ENCODE measurements at regions not wholly inside any gene's neighbourhood (a gene's known extent, or its start where the extent isn't known, plus 50 kb on each side); places are given as distances from the start of the nearest gene placed in this dataset.

GRCh38 chr9:110126986-110127864, 80.7 kb downstream of the C9orf152 start (continued):
- peak in 1 of 2 experiments; percentile 65; a peak in 2 of 4 replicates for TF ChIP-seq MAFK (conservative IDR thresholded peaks at IDR 0.05 in 1 of 2, IDR thresholded peaks at IDR 0.05 in 1 of 2; ENCODE audit: low read length in 2 of 2)
- TF ChIP-seq TGIF2 (CRISPR knock-in tag; IDR thresholded peaks at IDR 0.05): peak; percentile 81
- 0 out of 2 replicates have a peak, but pooled peaks have one; percentile 13 for TF ChIP-seq KDM2A (CRISPR knock-in tag; IDR thresholded peaks at IDR 0.05; ENCODE audit: borderline replicate concordance, low read depth)
- TF ChIP-seq ZNF746 (CRISPR knock-in tag; IDR thresholded peaks at IDR 0.05): peak; percentile 35; the same call in 1 of the 2 replicates
- no peak for TF ChIP-seq CAMTA2 (CRISPR knock-in tag; IDR thresholded peaks at IDR 0.05; ENCODE audit: borderline replicate concordance)
- peak; percentile 68; the same call in 1 of the 2 replicates for TF ChIP-seq SRY (CRISPR knock-in tag; IDR thresholded peaks at IDR 0.05)
- peak; percentile 74 for TF ChIP-seq ZFY (CRISPR knock-in tag; IDR thresholded peaks at IDR 0.05)
- TF ChIP-seq, protein P1, sequence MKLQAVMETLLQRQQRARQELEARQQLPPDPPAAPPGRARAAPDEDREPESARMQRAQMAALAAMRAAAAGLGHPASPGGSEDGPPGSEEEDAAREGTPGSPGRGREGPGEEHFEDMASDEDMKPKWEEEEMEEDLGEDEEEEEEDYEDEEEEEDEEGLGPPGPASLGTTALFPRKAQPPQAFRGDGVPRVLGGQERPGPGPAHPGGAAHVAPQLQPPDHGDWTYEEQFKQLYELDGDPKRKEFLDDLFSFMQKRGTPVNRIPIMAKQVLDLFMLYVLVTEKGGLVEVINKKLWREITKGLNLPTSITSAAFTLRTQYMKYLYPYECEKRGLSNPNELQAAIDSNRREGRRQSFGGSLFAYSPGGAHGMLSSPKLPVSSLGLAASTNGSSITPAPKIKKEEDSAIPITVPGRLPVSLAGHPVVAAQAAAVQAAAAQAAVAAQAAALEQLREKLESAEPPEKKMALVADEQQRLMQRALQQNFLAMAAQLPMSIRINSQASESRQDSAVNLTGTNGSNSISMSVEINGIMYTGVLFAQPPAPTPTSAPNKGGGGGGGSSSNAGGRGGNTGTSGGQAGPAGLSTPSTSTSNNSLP (IDR thresholded peaks at IDR 0.05; ENCODE audit: low read depth, low read length): no peak
- TF ChIP-seq SMAD1 (CRISPR knock-in tag; IDR thresholded peaks at IDR 0.05; ENCODE audit: borderline replicate concordance, low read depth): 0 out of 2 replicates have a peak, but pooled peaks have one; percentile 60
- TF ChIP-seq ZNF543 (CRISPR knock-in tag; IDR thresholded peaks at IDR 0.05): peak; percentile 29; the same call in 1 of the 2 replicates
- no peak for TF ChIP-seq LCORL (IDR thresholded peaks at IDR 0.05)
- 0 out of 2 replicates have a peak, but pooled peaks have one; percentile 19 for TF ChIP-seq LCORL (CRISPR knock-in tag; IDR thresholded peaks at IDR 0.05)
- peak; percentile 42; the same call in 1 of the 2 replicates for TF ChIP-seq RXRB (CRISPR knock-in tag; IDR thresholded peaks at IDR 0.05; ENCODE audit: borderline replicate concordance)
- TF ChIP-seq HMG20A (CRISPR knock-in tag; IDR thresholded peaks at IDR 0.05; ENCODE audit: borderline replicate concordance): 0 out of 2 replicates have a peak, but pooled peaks have one; percentile 12
- peak; percentile 25; the same call in 1 of the 2 replicates for TF ChIP-seq RCOR2 (CRISPR knock-in tag; IDR thresholded peaks at IDR 0.05)
- peak; percentile 62 for TF ChIP-seq GABPB1 (CRISPR knock-in tag; IDR thresholded peaks at IDR 0.05)
- peak; percentile 12; the same call in 1 of the 2 replicates for TF ChIP-seq SMC3 (IDR thresholded peaks at IDR 0.05; ENCODE audit: low read length)
- TF ChIP-seq ZNF770 (CRISPR knock-in tag; IDR thresholded peaks at IDR 0.05): peak; percentile 94
- TF ChIP-seq ZNF124 (CRISPR knock-in tag; IDR thresholded peaks at IDR 0.05): 0 out of 2 replicates have a peak, but pooled peaks have one; percentile 35
- TF ChIP-seq ASH2L (IDR thresholded peaks at IDR 0.05; ENCODE audit: insufficient read length, low read depth, low read length): peak; percentile 47
- TF ChIP-seq, protein P2, sequence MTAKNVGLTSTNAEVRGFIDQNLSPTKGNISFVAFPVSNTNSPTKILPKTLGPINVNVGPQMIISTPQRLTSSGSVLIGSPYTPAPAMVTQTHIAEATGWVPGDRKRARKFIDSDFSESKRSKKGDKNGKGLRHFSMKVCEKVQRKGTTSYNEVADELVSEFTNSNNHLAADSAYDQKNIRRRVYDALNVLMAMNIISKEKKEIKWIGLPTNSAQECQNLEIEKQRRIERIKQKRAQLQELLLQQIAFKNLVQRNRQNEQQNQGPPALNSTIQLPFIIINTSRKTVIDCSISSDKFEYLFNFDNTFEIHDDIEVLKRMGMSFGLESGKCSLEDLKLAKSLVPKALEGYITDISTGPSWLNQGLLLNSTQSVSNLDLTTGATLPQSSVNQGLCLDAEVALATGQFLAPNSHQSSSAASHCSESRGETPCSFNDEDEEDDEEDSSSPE (CRISPR knock-in tag; IDR thresholded peaks at IDR 0.05): 0 out of 2 replicates have a peak, but pooled peaks have one; percentile 18
